Chondrocyte (in vitro differentiated cells): ENCODE measurements at regions not wholly inside any gene's neighbourhood (a gene's known extent, or its start where the extent isn't known, plus 50 kb on each side); places are given as distances from the start of the nearest gene placed in this dataset.

Experiments used
- DNase-seq: peaks from one replicate; pipeline ENCODE4 v3.0.0; 2021; ENCODE audit warnings: mixed read lengths, low spot score
- H3K27ac Mint-ChIP-seq: one replicate; pipeline ENCODE4 v1.8.0; 2021; ENCODE audit warnings: mild to moderate bottlenecking, moderate library complexity, mixed read lengths; ENCODE audit not compliant: unreplicated experiment
- H3K27me3 Mint-ChIP-seq: 2 replicates; pipeline ENCODE4 v1.8.0; 2021; ENCODE audit warnings: low read depth, mixed read lengths
- H3K36me3 Mint-ChIP-seq: 2 replicates; pipeline ENCODE4 v1.8.0; 2021; ENCODE audit warnings: low read depth, mixed read lengths
- H3K4me1 Mint-ChIP-seq: 2 replicates; pipeline ENCODE4 v1.8.0; 2021; ENCODE audit warnings: low read depth, mild to moderate bottlenecking, mixed read lengths
- H3K4me3 Mint-ChIP-seq: one replicate; pipeline ENCODE4 v1.8.0; 2021; ENCODE audit warnings: mild to moderate bottlenecking, moderate library complexity, mixed read lengths; ENCODE audit not compliant: unreplicated experiment
- H3K9me3 Mint-ChIP-seq: 2 replicates; pipeline ENCODE4 v1.8.0; 2021; ENCODE audit warnings: low read depth, mixed read lengths
- TF ChIP-seq, protein P1 (sequence below): fragments of 200-600 bp; sonication (generic); IDR thresholded peaks from 2 replicates; pipeline ENCODE4 v1.5.0; 2021; ENCODE audit warnings: antibody characterized with exemption, mild to moderate bottlenecking, moderate library complexity

GRCh38 chr4:58275856-58276255 lies 1165.7 kb upstream of the IGFBP7 start:
- Mint-ChIP-seq H3K4me1 (no peaks in the 10 kb centered on the region), H3K27ac (no peak overlapping the region)
- TF ChIP-seq, protein P1, sequence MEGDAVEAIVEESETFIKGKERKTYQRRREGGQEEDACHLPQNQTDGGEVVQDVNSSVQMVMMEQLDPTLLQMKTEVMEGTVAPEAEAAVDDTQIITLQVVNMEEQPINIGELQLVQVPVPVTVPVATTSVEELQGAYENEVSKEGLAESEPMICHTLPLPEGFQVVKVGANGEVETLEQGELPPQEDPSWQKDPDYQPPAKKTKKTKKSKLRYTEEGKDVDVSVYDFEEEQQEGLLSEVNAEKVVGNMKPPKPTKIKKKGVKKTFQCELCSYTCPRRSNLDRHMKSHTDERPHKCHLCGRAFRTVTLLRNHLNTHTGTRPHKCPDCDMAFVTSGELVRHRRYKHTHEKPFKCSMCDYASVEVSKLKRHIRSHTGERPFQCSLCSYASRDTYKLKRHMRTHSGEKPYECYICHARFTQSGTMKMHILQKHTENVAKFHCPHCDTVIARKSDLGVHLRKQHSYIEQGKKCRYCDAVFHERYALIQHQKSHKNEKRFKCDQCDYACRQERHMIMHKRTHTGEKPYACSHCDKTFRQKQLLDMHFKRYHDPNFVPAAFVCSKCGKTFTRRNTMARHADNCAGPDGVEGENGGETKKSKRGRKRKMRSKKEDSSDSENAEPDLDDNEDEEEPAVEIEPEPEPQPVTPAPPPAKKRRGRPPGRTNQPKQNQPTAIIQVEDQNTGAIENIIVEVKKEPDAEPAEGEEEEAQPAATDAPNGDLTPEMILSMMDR, result no peak

GRCh38 chr4:58274553-58274952 lies 1164.4 kb upstream of the IGFBP7 start:
- no peak for DNase-seq
- Mint-ChIP-seq H3K4me3 (no peak overlapping the region), H3K9me3 (no peaks in the 10 kb centered on the region), H3K36me3 (no peaks in the 10 kb centered on the region), H3K4me1 (no peaks in the 10 kb centered on the region), H3K27ac (no peak overlapping the region), H3K27me3 (no peaks in the 10 kb centered on the region)
- TF ChIP-seq, protein P1, result no peak

More at GRCh38 chr4:58275856-58276255, 1165.7 kb upstream of the IGFBP7 start:
- no peak for DNase-seq
- Mint-ChIP-seq H3K9me3 (no peaks in the 10 kb centered on the region), H3K36me3 (no peaks in the 10 kb centered on the region), H3K4me3 (no peak overlapping the region), H3K27me3 (no peaks in the 10 kb centered on the region)

GRCh38 chr4:58272311-58272710 lies 1162.1 kb upstream of the IGFBP7 start:
- H3K4me1 Mint-ChIP-seq, result no peaks in the 10 kb centered on the region

DNA sequence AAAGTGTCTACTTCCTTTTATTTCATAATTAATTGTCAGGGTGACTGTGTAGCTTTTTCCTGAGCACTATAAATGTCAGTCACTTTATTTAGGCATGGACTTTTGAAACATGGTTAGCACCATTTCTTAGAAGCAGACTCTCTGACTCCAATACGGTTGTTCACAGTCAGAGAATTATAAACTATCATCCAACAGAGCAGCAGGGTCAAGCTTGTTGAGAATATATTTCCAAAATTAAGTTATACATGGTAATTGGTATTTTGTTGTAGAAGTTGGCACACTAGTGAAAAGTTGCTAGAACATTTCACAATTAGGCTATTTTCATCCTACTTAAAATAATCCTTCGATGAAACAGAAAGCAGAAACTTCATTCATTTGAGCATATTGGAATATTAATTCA lies 1155.5 kb upstream of the IGFBP7 start:
- H3K27ac Mint-ChIP-seq, result no peak overlapping the region
- TF ChIP-seq, protein P1, result no peak
- no peak overlapping the region for H3K4me3 Mint-ChIP-seq
- H3K9me3 Mint-ChIP-seq, result no peaks in the 10 kb centered on the region
- DNase-seq, result no peak
- H3K4me1 Mint-ChIP-seq, result no peaks in the 10 kb centered on the region
- H3K36me3 Mint-ChIP-seq, result no peaks in the 10 kb centered on the region
- peaks cover 2% of the 10 kb centered on the region for H3K27me3 Mint-ChIP-seq

More at GRCh38 chr4:58272311-58272710, 1162.1 kb upstream of the IGFBP7 start:
- no peaks in the 10 kb centered on the region for H3K36me3 Mint-ChIP-seq
- H3K27me3 Mint-ChIP-seq, result no peaks in the 10 kb centered on the region
- TF ChIP-seq, protein P1, result no peak
- H3K4me3 Mint-ChIP-seq, result no peak overlapping the region
- DNase-seq, result no peak
- no peak overlapping the region for H3K27ac Mint-ChIP-seq
- H3K9me3 Mint-ChIP-seq, result no peaks in the 10 kb centered on the region

DNA sequence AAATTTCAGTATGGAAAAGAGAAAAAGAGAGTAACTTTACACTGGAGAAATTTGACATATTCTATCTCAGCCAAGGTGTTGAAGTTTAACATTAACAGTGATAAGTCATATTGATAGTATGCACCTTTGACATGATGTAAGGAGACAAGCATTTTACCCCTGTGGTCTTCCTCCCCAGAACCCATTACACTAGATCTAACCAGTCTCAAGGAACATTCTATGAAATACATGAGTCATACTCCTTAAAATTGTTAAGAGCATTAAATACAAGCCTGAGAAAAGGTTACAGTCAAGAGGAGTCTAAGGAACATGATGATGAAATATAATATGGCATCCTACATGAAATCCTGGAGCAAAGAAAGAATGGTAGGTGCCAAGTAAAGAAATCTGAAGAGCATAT lies 1151.3 kb upstream of the IGFBP7 start:
- Mint-ChIP-seq H3K4me1 (no peaks in the 10 kb centered on the region), H3K36me3 (no peaks in the 10 kb centered on the region), H3K4me3 (no peak overlapping the region), H3K9me3 (no peaks in the 10 kb centered on the region), H3K27me3 (peaks cover 4% of the 10 kb centered on the region), H3K27ac (no peak overlapping the region)
- TF ChIP-seq, protein P1, result no peak
- no peak for DNase-seq
